ENCODE measurements at regions not wholly inside any gene's neighbourhood (a gene's known extent, or its start where the extent isn't known, plus 50 kb on each side); places are given as distances from the start of the nearest gene placed in this dataset.

DNA sequence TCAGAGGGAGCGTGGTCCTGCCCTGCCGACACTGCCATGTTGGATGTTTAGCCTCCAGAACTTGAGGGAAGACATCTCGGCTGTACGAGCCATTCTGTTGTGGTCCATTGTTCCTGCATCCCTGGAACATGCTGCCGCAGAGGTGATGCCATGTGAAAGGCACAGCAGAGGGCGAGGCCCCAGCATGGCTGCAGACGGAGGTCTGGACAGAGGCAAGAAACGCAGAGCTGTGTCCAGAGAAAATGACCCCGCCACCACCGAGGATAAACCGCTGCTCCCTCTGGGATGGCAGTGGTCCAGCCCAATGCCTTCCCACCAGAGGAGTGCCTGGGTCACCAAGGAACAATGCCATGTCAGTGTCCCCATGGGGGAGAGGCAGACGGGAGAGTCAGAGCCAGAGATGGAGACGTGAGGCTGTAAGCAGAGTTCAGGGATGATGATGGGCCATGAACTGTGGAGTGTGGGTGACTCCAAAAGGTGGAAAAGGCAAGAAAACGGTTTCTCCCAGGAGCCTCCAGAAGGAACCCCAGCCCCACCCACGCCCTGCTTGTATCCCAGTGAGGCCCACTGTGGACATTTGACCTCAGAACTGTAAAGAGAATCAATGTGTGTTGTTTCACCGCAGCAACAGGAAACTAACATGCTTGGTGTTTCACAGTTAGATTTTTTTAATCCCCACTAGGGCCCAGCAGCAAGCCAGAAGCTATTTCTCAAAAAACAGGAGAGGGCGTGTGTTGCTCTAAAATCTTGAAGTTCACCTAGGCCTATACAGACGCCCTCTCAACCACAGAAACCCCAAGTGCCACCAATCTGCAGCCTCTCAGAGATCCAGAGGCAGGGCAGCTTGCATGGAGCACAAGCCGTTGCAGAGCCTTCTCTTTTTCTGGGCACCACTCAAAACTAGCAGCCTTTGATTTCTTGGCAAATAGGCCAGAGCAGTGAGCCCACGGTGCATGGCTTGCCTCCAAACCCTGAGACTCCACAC lies 1422.9 kb downstream of the TBC1D22A start:
- Mint-ChIP-seq H3K36me3 (ENCODE audit: low read depth) (no peaks in the 10 kb centered on the region; the same call in 2 of the 3 replicates), H3K27me3 (ENCODE audit: insufficient read depth, low read depth, poor library complexity) (peaks cover 3% of the 10 kb centered on the region), H3K4me3 (no peak overlapping the region), H3K9me3 (peaks cover 6% of the 10 kb centered on the region; the same call in 2 of the 3 replicates), H3K4me1 (peaks cover 10% of the 10 kb centered on the region), H3K27ac (no peak overlapping the region)
- H3K36me3 ChIP-seq (ENCODE audit: insufficient read depth), result no peaks in the 10 kb centered on the region; the same call in 1 of the 2 replicates
- H3K9me2 ChIP-seq (ENCODE audit: insufficient read depth), result no peaks in the 10 kb centered on the region
- H3K27ac ChIP-seq (ENCODE audit: low read depth), result no peak overlapping the region
- no peaks in the 10 kb centered on the region for H3K79me2 ChIP-seq (replicated peaks; ENCODE audit: insufficient read depth)
- H3K4me1 ChIP-seq (ENCODE audit: insufficient read depth), result no peaks in the 10 kb centered on the region
- no peaks in the 10 kb centered on the region for H4K20me1 ChIP-seq (replicated peaks; ENCODE audit: insufficient read depth)
- no peak for DNase-seq (ENCODE audit: low spot score)
- no peaks in the 10 kb centered on the region for H3K27me3 ChIP-seq (ENCODE audit: insufficient read depth)
- ATAC-seq, result no peak
- H3K4me2 ChIP-seq, result no peak overlapping the region
- no peak overlapping the region for H3K4me3 ChIP-seq
- no peak overlapping the region for H2AFZ ChIP-seq
- TF ChIP-seq, protein P1, sequence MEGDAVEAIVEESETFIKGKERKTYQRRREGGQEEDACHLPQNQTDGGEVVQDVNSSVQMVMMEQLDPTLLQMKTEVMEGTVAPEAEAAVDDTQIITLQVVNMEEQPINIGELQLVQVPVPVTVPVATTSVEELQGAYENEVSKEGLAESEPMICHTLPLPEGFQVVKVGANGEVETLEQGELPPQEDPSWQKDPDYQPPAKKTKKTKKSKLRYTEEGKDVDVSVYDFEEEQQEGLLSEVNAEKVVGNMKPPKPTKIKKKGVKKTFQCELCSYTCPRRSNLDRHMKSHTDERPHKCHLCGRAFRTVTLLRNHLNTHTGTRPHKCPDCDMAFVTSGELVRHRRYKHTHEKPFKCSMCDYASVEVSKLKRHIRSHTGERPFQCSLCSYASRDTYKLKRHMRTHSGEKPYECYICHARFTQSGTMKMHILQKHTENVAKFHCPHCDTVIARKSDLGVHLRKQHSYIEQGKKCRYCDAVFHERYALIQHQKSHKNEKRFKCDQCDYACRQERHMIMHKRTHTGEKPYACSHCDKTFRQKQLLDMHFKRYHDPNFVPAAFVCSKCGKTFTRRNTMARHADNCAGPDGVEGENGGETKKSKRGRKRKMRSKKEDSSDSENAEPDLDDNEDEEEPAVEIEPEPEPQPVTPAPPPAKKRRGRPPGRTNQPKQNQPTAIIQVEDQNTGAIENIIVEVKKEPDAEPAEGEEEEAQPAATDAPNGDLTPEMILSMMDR (conservative IDR thresholded peaks at IDR 0.05; ENCODE audit: low read depth in 2 of 2), result no peak
- TF ChIP-seq EZH2 (IDR thresholded peaks at IDR 0.05; ENCODE audit: low read depth, unreplicated experiment) (no peak), POLR2AphosphoS5 (IDR thresholded peaks at IDR 0.05; ENCODE audit: low read depth) (no peak), CREB1 (CRISPR knock-in tag; IDR thresholded peaks at IDR 0.05; ENCODE audit: low read depth) (no peak), JUNB (IDR thresholded peaks at IDR 0.05; ENCODE audit: unreplicated experiment) (no peak), NANOG (IDR thresholded peaks at IDR 0.05; ENCODE audit: borderline replicate concordance) (no peak), ZNF114 (CRISPR knock-in tag; IDR thresholded peaks at IDR 0.05) (no peak), EZH2phosphoT487 (IDR thresholded peaks at IDR 0.05; ENCODE audit: unreplicated experiment) (no peak), ZNF331 (CRISPR knock-in tag; IDR thresholded peaks at IDR 0.05; ENCODE audit: low read depth) (no peak), STAT1 (IDR thresholded peaks at IDR 0.05; ENCODE audit: unreplicated experiment) (no peak)
- TF ChIP-seq, protein P2, sequence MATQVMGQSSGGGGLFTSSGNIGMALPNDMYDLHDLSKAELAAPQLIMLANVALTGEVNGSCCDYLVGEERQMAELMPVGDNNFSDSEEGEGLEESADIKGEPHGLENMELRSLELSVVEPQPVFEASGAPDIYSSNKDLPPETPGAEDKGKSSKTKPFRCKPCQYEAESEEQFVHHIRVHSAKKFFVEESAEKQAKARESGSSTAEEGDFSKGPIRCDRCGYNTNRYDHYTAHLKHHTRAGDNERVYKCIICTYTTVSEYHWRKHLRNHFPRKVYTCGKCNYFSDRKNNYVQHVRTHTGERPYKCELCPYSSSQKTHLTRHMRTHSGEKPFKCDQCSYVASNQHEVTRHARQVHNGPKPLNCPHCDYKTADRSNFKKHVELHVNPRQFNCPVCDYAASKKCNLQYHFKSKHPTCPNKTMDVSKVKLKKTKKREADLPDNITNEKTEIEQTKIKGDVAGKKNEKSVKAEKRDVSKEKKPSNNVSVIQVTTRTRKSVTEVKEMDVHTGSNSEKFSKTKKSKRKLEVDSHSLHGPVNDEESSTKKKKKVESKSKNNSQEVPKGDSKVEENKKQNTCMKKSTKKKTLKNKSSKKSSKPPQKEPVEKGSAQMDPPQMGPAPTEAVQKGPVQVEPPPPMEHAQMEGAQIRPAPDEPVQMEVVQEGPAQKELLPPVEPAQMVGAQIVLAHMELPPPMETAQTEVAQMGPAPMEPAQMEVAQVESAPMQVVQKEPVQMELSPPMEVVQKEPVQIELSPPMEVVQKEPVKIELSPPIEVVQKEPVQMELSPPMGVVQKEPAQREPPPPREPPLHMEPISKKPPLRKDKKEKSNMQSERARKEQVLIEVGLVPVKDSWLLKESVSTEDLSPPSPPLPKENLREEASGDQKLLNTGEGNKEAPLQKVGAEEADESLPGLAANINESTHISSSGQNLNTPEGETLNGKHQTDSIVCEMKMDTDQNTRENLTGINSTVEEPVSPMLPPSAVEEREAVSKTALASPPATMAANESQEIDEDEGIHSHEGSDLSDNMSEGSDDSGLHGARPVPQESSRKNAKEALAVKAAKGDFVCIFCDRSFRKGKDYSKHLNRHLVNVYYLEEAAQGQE (IDR thresholded peaks at IDR 0.05; ENCODE audit: unreplicated experiment), result no peak
- TF ChIP-seq, protein P3, sequence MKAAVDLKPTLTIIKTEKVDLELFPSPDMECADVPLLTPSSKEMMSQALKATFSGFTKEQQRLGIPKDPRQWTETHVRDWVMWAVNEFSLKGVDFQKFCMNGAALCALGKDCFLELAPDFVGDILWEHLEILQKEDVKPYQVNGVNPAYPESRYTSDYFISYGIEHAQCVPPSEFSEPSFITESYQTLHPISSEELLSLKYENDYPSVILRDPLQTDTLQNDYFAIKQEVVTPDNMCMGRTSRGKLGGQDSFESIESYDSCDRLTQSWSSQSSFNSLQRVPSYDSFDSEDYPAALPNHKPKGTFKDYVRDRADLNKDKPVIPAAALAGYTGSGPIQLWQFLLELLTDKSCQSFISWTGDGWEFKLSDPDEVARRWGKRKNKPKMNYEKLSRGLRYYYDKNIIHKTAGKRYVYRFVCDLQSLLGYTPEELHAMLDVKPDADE (IDR thresholded peaks at IDR 0.05), result no peak
- TF ChIP-seq, protein P4, sequence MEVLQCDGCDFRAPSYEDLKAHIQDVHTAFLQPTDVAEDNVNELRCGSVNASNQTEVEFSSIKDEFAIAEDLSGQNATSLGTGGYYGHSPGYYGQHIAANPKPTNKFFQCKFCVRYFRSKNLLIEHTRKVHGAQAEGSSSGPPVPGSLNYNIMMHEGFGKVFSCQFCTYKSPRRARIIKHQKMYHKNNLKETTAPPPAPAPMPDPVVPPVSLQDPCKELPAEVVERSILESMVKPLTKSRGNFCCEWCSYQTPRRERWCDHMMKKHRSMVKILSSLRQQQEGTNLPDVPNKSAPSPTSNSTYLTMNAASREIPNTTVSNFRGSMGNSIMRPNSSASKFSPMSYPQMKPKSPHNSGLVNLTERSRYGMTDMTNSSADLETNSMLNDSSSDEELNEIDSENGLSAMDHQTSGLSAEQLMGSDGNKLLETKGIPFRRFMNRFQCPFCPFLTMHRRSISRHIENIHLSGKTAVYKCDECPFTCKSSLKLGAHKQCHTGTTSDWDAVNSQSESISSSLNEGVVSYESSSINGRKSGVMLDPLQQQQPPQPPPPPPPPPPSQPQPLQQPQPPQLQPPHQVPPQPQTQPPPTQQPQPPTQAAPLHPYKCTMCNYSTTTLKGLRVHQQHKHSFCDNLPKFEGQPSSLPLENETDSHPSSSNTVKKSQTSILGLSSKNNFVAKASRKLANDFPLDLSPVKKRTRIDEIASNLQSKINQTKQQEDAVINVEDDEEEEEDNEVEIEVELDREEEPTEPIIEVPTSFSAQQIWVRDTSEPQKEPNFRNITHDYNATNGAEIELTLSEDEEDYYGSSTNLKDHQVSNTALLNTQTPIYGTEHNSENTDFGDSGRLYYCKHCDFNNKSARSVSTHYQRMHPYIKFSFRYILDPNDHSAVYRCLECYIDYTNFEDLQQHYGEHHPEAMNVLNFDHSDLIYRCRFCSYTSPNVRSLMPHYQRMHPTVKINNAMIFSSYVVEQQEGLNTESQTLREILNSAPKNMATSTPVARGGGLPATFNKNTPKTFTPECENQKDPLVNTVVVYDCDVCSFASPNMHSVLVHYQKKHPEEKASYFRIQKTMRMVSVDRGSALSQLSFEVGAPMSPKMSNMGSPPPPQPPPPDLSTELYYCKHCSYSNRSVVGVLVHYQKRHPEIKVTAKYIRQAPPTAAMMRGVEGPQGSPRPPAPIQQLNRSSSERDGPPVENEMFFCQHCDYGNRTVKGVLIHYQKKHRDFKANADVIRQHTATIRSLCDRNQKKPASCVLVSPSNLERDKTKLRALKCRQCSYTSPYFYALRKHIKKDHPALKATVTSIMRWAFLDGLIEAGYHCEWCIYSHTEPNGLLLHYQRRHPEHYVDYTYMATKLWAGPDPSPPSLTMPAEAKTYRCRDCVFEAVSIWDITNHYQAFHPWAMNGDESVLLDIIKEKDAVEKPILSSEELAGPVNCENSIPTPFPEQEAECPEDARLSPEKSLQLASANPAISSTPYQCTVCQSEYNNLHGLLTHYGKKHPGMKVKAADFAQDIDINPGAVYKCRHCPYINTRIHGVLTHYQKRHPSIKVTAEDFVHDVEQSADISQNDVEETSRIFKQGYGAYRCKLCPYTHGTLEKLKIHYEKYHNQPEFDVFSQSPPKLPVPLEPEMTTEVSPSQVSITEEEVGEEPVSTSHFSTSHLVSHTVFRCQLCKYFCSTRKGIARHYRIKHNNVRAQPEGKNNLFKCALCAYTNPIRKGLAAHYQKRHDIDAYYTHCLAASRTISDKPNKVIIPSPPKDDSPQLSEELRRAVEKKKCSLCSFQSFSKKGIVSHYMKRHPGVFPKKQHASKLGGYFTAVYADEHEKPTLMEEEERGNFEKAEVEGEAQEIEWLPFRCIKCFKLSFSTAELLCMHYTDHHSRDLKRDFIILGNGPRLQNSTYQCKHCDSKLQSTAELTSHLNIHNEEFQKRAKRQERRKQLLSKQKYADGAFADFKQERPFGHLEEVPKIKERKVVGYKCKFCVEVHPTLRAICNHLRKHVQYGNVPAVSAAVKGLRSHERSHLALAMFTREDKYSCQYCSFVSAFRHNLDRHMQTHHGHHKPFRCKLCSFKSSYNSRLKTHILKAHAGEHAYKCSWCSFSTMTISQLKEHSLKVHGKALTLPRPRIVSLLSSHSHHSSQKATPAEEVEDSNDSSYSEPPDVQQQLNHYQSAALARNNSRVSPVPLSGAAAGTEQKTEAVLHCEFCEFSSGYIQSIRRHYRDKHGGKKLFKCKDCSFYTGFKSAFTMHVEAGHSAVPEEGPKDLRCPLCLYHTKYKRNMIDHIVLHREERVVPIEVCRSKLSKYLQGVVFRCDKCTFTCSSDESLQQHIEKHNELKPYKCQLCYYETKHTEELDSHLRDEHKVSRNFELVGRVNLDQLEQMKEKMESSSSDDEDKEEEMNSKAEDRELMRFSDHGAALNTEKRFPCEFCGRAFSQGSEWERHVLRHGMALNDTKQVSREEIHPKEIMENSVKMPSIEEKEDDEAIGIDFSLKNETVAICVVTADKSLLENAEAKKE (CRISPR knock-in tag; IDR thresholded peaks at IDR 0.05), result no peak
- no peaks in the 10 kb centered on the region for H3F3A ChIP-seq (replicated peaks; ENCODE audit: low read depth)

All from GM23338 (cell line).